NCI-H226 (cell line): ENCODE measurements at regions not wholly inside any gene's neighbourhood (a gene's known extent, or its start where the extent isn't known, plus 50 kb on each side); places are given as distances from the start of the nearest gene placed in this dataset.
"Not testable (repeated sequence)": the region's sequence is repeated elsewhere in the genome, so short reads cannot be mapped to it uniquely, and the experiment has no call there.

Experiments used
- DNase-seq: peaks from one replicate; pipeline ENCODE4 v3.0.0-alpha.2; 2015

DNA sequence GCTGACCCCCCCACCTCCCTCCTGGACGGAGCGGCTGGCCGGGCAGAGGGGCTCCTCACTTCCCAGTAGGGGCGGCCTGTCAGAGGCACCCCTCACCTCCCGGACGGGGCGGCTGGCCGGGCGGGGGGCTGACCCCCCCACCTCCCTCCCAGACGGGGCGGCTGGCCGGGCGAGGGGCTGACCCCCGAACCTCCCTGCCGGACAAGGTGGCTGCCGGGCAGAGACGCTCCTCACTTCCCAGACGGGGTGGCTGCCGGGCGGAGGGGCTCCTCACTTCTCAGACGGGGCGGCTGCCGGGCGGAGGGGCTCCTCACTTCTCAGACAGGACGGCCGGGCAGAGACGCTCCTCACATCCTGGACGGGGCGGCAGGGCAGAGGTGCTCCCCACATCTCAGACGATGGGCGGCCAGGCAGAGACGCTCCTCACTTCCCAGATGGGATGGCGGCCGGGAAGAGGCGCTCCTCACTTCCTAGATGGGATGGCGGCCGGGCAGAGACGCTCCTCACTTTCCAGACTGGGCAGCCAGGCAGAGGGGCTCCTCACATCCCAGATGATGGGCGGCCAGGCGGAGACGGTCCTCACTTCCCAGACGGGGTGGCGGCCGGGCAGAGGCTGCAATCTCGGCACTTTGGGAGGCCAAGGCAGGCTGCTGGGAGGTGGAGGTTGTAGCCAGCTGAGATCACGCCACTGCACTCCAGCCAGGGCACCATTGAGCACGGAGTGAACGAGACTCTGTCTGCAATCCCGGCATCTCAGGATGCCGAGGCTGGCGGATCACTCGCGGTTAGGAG lies 66.2 kb upstream of the PAPPA2 start:
- DNase-seq: not testable (repeated sequence)

DNA sequence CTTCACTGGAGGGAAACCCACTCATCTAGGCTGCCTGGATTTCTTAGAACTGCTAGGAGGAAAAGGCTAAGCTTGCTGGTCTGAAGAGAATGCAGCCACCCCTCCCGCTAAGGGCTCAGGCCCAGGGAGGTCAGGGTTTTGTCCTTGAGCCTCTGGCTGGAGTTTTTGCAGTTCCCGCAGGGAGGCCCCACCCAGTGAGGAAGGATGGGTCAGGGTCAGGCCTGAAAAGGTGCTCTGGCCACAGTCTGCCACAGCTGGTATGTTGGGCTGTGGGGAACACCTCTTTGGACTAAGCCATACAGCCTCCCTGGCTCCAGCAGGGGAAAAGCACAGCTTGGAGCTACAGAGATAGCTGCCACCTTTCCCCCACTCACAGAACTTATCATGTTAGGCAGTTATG lies 71.4 kb upstream of the PAPPA2 start:
- no peak for DNase-seq

DNA sequence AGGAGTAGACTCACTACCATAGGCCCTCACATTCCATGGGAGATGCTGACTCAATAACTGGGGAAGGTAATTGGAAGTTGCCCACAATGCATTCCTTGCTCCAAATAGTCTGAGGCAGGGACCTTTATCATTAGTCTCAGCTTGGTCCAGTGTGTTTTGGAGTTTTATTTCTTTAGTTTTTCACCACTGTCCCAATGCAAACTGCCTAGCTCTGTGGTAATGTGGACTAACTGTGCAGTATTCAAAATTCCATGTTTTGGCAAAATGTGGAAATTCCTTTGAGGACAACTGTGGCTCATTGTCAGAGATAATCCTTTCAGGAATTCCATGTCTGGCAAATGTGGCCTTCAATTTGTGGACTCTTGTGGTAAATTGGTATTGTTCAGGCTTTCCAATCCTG lies 78.1 kb upstream of the PAPPA2 start:
- DNase-seq: no peak

DNA sequence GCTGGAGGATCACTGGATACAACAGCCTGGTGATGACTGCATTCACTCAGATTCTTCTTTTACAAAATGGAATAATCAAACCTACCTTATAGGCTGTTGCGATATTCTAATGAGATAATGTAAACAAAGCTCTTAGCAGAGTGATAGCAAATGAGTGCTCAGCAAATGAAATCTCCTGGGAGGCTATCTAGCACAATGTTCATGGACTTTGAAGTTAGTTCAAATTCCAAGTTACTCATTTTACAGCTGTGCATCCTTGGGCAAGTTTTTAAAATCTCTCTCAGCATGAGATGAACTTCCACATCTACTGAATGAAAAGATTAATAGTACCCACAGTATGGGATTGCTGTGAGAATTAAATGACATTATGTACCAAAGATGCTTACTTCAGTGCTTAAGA lies 80.8 kb upstream of the PAPPA2 start:
- DNase-seq: no peak

DNA sequence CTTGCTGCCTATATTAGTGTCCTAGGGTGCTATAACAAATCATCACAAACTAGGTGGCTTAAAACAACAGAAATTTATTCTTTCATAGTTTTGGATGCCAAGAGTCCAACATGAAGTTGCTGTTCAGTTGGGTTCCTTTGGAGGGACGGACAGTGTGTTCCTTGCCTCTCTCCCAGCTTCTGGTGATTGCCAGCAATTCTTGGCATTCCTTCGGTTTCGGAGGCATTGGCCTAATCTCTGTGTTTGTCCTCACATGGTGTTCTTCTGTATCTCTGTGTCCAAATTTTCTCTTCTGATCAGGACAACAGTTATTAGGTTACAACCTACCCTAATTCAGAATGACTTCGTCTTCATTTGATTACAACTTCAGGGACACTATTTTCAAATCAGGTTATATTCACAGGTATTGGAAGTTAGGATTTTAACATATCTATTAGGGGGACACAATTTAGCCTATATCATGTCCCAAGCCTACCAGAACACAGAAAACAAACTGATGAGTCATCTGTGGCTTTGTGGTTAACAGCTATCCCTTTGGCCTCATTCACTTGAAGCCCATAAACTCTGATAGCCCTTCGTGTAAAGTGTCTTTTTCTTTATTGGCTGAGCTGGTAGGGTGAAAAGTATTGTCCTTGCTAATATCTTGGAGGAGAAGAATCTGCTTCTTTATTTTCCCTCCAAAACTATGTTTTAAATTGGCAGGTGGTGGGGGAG lies 83.2 kb upstream of the PAPPA2 start:
- no peak for DNase-seq

DNA sequence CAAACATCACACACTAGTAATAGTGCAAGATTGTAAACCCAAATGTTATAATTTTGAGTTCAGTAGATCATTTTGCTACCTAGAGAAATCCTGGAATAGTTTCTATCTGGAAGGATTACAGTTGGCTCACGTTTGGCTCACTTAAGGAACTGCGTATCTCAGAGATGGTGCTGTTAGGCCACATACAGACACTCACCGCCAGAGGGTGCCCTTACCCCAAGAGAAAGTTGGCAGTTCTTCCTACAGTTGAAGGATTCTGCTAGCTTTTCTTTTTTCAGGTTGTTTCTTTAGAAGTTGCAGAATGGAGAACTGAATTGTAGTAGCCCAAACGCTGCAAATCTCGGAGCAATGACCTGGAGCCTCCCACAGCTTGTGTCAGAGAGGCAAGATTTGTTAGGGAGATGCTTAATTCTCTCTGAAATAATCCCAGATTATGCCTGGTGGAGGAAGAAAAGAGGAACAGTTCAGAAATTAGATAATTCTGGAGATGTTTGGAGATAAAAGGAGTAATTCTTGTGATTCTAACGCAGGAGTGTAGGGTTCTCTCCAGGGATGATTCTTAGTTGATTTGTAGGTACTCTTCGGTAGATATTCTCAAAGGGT lies 87.9 kb upstream of the PAPPA2 start:
- peak; percentile 32 for DNase-seq

DNA sequence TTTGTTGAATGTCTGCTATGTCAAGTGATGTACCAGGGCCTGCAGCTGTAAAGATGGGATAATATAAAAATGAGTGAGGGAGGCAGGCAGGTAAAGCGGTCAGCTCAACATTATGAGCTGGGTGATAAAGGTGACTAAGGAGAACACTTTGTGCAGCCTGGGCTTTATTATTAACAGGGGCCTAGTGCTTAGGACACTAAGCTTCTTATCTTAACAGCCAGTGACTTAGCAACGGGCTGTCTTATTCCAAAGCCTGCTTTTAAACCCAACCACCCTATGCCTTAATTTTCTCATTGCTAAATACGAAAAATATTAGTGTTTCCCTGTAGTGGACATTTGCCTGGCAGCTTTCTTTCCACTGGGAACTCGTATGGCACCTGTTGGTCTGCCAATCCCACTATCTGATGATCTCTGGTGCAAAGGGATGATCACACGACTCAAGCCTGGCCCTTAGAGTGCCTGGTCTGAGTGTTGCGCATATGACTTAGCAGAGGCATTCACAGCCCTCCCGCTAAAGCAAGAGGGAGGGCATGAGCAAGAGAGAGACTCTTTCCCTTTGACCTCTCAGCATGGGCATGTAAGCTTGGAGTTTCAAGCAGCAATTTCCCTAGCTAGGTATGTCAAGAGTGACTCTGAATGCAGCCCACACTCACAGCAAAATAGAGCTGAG lies 98.6 kb upstream of the PAPPA2 start:
- DNase-seq: no peak

DNA sequence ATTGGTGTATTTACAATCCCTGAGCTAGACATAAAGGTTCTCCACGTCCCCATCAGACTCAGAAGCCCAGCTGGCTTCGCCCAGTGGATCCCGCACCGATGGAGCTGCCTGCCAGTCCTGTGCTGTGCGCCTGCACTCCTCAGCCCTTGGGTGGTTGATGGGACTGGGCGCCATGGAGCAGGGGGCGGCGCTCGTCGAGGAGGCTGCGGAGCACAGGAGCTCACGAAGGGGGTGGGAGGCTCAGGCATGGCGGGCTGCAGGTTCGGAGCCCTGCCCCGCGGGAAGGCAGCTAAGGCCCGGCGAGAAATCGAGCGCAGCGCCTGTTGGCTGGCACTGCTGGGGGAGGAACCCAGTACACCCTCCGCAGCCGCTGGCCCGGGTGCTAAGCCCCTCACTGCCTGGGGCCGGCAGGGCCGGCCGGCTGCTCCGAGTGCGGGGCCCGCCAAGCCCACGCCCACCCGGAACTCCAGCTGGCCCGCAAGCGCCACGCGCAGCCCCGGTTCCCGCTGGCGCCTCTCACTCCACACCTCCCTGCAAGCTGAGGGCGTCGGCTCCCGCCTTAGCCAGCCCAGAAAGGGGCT lies 113.8 kb upstream of the PAPPA2 start:
- DNase-seq: not testable (repeated sequence)

DNA sequence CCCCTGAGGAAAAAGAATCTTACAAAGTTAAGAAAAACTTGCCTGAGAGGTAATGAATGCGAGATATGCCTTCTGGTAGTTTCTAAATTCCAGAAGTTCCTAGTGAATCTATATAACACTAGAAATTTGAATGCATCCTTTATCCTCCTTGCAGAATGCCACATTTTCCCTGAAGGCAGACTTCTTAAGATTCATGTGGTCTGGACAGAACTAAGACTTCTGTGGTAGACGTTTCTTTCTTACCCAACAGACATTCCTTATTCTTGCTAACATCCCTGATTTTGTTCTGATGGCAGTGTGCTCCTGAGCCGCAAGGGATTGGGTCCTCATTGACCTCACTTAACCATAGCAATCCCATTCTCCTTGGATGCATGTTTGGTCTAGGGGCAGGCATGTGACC lies 121.3 kb upstream of the PAPPA2 start:
- DNase-seq: no peak

DNA sequence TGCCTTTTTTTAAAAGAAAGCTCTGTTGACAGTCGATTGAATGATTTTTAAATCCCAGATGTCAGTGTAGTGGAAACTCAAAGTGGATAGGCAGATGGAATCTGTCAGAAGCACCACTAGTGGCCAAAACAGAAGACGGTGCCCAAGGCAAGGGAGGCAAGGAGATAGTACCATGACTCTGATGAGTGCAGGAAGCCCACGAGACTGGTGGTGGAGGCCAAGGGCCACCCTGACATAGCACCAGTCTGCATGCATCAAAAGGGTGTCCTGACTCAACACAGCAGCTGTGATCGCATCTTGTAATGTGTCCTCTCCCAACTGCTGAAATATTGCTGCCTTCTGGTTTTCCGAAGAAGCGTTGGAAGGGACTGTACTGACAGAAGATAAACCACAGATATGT lies 124.1 kb upstream of the PAPPA2 start:
- DNase-seq: no peak

DNA sequence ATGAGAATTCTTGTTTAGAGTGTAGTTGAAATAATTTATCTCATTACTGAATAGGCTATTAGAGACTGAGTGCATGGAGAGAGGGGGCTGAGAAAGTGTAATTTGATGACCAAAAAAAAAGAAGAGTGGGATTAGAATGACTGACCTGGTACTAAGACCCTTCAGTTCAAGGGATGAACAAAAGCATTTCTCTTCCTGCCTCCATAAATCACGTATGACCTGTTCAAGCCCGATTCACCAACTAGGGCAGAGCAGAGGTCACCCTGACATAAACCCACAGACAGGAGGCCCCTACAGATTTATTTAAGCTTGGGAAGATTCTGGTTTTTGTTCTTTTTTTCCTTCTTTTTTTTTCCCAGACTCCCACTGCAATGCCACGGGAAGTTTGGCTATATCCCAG lies 123.7 kb upstream of the COP1 start:
- DNase-seq: no peak

DNA sequence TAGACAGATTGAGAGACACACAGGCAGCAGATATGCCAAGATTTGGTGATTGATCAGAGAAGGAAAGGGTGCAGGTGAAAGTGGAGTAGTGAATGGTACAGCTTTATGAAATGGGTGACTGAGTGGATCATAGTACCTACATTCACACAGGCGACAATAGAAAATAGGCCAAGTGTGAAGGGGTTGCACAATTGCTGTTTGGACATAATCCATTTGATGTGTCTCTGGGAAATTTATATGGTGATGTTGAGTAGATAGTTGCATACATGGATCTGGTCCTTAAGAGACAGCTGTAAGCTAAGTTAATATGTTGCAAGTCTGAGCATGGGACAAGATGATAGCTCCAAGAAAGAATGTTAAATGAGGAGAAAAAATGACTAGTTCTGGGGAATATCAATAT lies 118.6 kb upstream of the COP1 start:
- no peak for DNase-seq

DNA sequence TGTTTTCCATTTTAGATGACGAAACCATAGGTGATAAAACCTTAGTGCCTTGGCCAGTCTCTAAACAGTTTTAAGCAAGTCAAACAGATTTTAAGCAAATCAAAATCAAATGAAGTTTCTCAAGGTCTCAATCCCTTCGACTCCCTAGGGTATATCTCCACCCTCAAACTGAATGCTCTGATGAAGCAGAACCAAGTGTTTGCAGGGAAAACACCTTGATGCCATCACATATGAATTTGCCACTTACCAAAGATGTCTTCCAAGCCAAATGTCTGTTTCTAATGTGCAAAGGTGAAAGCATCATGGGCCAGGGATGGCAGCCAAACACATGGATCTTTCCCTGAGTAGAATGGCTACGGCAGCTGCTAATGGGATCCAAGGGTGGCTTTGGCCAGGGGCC lies 116.4 kb upstream of the COP1 start:
- DNase-seq: no peak

DNA sequence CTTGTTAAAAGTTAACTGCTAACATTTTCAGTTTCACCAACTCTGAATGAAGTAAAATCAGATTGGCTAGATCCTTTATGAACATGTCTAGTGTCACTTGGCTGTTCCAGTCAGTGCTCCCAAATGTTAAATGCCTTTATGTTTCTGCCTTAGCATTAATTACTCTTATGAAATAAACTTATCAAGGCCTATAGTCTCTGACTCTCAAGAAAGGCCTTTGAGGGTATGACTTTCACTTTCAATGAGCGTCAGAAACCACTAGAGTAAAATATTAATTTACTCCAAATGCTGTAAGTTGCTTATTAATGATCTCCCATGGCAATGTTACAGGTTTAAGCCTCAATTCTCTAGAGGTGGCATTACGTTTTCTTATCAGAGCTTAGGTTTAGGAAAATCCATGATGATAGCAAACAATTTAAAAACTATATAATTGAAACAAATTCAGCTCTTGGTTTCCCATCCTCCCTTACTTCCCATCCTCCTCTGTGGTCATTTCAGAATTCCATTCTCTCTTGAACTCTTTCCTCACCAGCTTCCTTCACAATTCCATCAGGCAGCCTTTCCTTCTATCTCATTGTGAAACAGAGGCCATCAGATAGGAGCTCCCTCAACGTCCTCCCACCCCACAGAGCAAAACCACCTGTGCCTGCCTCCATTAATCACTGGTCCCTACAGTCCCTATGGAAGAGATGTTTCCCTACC lies 108.6 kb upstream of the COP1 start:
- DNase-seq: no peak

DNA sequence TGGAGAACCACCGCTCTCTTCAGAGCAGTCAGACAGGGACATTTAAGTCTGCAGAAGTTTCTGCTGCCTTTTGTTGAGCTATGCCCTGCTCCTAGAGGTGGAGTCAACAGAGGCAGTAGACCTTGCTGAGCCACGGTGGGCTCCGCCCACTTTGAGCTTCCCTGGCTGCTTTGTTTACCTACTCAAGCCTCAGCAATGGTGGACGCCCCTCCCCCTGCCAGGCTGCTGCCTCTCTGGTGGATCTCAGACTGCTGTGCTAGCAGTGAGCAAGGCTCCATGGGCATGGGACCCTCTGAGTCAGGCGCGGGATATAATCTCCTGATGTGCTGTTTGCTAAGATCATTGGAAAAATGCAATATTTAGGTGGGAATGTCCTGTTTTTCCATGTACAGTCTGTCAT lies 89.5 kb upstream of the COP1 start:
- DNase-seq: not testable (repeated sequence)

DNA sequence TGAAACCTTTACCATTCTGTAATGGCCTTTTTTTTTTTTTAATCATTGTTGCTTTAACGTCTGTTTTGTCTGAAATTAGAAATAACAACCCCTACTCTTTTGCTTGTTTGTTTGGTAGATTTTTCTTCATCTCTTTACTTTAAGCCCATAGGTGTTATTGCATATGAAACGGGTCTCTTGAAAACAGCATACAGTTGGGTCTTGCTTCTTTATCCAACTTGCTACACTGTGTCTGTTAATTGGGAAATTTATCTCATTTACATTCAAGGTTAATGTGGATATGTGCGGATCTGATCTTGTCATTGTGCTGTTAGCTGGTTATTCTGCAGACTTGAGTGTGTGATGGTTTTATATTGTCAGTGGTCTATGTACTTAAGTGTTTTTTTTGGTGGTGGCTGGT lies 78.9 kb upstream of the COP1 start:
- no peak for DNase-seq

DNA sequence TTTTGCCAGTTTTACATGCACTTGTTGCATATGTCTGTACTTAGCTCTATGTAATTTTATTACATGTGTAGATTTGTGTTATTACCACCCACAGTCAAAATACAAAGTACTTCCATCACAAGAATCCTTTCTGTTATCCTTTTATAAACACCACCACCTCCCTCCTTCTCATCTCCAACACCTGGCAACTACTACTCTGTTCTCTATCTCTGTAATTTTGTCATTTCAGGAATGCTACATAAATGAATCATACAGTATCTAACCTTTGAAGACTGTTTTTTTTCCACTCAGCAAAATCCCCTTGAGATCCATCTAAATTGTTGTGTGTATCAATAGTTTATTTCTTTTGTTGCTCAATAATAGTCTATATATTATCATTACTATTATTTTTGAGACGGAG lies 64.5 kb upstream of the COP1 start:
- DNase-seq: no peak
